ENCODE measurements at regions not wholly inside any gene's neighbourhood (a gene's known extent, or its start where the extent isn't known, plus 50 kb on each side); places are given as distances from the start of the nearest gene placed in this dataset.

DNA sequence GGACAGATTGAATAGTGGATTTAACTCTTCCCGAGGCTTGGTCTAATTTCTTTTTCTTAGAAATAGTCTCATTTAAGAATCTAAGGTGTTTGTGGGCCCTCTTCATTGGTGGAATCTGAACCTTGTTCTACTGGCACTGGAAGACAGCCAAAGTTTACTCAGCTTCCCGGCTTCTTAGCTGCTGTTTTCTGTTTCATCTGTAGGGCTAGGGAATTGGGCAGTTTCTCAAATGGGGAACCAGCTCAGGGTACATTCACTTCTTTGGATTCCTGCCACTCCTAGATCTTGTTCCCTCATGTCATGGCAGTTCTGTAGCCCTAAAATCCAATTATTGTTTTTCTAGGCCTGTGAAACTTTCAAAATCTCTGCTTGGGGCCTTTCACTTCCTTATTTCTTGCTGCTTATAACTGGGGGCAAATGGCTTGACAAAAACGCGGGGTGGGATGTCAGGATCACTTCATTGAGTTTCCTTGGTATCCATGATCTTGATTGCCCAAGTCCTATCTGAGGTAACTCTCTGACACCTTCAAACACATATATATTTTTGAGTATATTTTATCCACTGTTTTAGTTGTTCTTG is 985.0 kb downstream of the C4orf33 start:
- ATAC-seq (ENCODE audit: low read depth): no peak
- H3K9me3 Mint-ChIP-seq: peaks cover 3% of the 10 kb centered on the region
- no peak overlapping the region for H3K4me3 Mint-ChIP-seq
- no peak for DNase-seq
- no peaks in the 10 kb centered on the region for H3K4me1 Mint-ChIP-seq
- POLR2A ChIA-PET: no interaction called here
- H3K27ac Mint-ChIP-seq: no peak overlapping the region
- CTCF ChIA-PET: no interaction called here
- TF ChIP-seq, protein P1, sequence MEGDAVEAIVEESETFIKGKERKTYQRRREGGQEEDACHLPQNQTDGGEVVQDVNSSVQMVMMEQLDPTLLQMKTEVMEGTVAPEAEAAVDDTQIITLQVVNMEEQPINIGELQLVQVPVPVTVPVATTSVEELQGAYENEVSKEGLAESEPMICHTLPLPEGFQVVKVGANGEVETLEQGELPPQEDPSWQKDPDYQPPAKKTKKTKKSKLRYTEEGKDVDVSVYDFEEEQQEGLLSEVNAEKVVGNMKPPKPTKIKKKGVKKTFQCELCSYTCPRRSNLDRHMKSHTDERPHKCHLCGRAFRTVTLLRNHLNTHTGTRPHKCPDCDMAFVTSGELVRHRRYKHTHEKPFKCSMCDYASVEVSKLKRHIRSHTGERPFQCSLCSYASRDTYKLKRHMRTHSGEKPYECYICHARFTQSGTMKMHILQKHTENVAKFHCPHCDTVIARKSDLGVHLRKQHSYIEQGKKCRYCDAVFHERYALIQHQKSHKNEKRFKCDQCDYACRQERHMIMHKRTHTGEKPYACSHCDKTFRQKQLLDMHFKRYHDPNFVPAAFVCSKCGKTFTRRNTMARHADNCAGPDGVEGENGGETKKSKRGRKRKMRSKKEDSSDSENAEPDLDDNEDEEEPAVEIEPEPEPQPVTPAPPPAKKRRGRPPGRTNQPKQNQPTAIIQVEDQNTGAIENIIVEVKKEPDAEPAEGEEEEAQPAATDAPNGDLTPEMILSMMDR (IDR thresholded peaks at IDR 0.05): no peak
- H3K27me3 Mint-ChIP-seq: no peaks in the 10 kb centered on the region
- H3K36me3 Mint-ChIP-seq (ENCODE audit: low read depth): no peaks in the 10 kb centered on the region
- intact Hi-C loops (cut with micrococcal nuclease): no loop called here

DNA sequence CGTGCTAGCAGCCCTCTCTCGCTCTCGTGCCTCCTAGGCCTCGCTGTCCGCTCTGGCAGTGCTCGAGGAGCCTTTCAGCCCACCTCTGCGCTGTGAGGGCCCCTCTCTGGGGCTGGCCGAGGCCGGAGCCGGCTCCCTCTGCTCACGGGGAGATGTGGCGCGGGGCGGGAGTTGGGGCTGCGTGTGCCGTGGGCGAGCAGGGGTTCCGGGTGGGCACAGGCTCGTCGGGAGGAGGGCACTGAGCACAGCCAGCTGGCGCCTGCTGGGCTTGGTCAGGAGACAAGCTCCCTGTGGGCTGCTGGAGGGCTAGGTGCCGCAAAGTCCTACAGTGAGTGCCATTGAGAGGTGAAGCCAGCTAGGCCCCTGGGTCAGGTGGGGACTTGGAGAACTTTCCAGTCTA is 994.5 kb downstream of the C4orf33 start:
- intact Hi-C loops (cut with micrococcal nuclease): no loop called here

DNA sequence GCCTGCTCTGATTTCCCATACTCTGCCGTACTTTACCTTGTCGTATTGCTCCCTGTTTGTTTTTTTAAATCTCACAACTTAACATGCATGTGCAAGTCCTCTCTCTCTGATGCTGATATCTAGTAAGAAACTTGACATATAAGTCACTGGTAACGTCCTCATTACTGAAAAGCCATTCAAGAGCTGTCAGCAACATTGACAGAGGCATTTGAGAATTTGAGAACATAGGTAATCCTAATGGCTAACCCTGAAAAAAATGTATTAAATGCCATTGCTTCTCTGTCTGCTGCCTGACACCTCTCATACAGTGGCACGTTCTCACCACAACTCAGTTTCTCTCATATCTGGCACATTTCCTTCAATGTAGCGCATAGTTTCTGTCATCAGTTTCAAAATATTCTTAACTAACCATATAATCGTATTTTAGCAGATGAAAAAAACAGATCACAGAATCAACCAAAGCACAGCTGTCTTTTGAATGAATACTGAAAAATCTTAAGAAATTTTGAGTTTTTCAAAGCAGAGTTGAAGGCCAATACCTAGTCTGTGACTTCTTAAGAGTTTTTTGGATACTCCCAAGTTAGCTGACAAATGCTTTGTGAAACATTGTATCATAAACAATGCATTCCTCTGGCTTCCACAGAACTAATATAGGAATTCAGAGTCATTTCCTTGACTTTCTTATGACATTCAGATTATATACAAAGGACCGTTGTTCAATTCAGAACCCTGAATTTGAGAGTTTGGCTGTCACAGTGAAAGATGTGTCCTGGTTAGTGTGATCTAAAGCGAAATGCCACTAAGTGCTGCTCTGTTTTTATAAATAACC is 996.4 kb downstream of the C4orf33 start:
- intact Hi-C loops (cut with micrococcal nuclease): no loop called here
- no peak overlapping the region for H3K4me3 Mint-ChIP-seq
- TF ChIP-seq, protein P1 (IDR thresholded peaks at IDR 0.05): no peak
- ATAC-seq (ENCODE audit: low read depth) (no peak), DNase-seq (no peak)
- no peaks in the 10 kb centered on the region for H3K27me3 Mint-ChIP-seq
- peaks cover 2% of the 10 kb centered on the region for H3K9me3 Mint-ChIP-seq
- H3K36me3 Mint-ChIP-seq (ENCODE audit: low read depth): no peaks in the 10 kb centered on the region
- CTCF ChIA-PET: no interaction called here
- POLR2A ChIA-PET: no interaction called here
- H3K27ac Mint-ChIP-seq: no peak overlapping the region
- H3K4me1 Mint-ChIP-seq: no peaks in the 10 kb centered on the region

More for the DNA sequence above, 994.5 kb downstream of the C4orf33 start:
- ATAC-seq (ENCODE audit: low read depth): no peak
- TF ChIP-seq, protein P1 (IDR thresholded peaks at IDR 0.05): no peak
- H3K27ac Mint-ChIP-seq: no peak overlapping the region
- no peaks in the 10 kb centered on the region for H3K9me3 Mint-ChIP-seq
- H3K4me3 Mint-ChIP-seq: no peak overlapping the region
- DNase-seq: no peak
- H3K36me3 Mint-ChIP-seq (ENCODE audit: low read depth): no peaks in the 10 kb centered on the region
- H3K27me3 Mint-ChIP-seq: no peaks in the 10 kb centered on the region
- ChIA-PET CTCF (no interaction called here), POLR2A (no interaction called here)
- H3K4me1 Mint-ChIP-seq: no peaks in the 10 kb centered on the region

DNA sequence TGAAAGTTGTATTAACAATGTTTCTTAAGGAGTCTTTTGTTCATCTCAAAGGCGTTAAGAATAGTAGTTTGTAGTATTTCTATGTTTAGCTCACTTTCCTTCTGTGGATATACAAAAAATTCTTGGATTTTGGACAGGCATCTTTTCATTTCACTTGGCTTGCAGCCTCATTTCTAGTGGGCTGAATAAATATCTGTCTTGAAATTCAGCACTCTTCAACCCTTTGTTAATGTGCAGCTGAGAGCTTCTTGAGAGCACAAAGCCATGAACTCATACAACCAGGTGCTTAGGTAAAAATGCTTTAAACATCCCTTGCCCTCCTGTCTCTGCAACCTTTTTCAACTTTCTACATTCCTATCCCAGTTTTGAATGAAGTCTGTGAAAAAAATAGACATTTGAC is 1003.2 kb downstream of the C4orf33 start:
- intact Hi-C loops (cut with micrococcal nuclease): no loop called here
- TF ChIP-seq, protein P1 (IDR thresholded peaks at IDR 0.05): no peak
- POLR2A ChIA-PET: no interaction called here
- no peak for DNase-seq
- Mint-ChIP-seq H3K36me3 (ENCODE audit: low read depth) (no peaks in the 10 kb centered on the region), H3K27me3 (no peaks in the 10 kb centered on the region), H3K9me3 (peaks cover 2% of the 10 kb centered on the region), H3K4me3 (no peak overlapping the region), H3K4me1 (no peaks in the 10 kb centered on the region), H3K27ac (no peak overlapping the region)
- ATAC-seq (ENCODE audit: low read depth): no peak
- CTCF ChIA-PET: no interaction called here

DNA sequence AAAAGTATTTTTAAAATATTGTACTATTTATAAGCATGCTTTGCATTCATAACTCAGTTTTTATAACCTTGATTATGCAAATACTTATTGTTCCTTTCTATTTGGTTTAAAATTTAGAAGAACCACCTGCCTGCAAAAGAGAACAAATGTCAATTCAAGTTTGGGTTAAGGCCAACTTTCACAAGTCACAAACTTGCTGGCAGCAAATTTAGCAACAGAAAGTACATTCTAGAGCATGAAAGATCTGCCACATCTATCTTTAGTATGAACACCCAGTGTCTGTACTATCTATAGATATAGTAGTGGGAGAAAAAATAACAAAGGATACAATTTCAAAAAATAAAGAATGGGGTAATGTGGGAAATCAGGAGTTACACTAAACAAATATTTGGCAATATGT is 1014.2 kb downstream of the C4orf33 start:
- H3K27me3 Mint-ChIP-seq: no peaks in the 10 kb centered on the region
- ChIA-PET CTCF (no interaction called here), POLR2A (no interaction called here)
- H3K4me3 Mint-ChIP-seq: no peak overlapping the region
- TF ChIP-seq, protein P1 (IDR thresholded peaks at IDR 0.05): no peak
- no peak for ATAC-seq (ENCODE audit: low read depth)
- no peaks in the 10 kb centered on the region for H3K4me1 Mint-ChIP-seq
- peaks cover 2% of the 10 kb centered on the region for H3K9me3 Mint-ChIP-seq
- DNase-seq: no peak
- no peak overlapping the region for H3K27ac Mint-ChIP-seq
- intact Hi-C loops (cut with micrococcal nuclease): no loop called here
- H3K36me3 Mint-ChIP-seq (ENCODE audit: low read depth): no peaks in the 10 kb centered on the region

All from activated B cell treated with CpG ODN at 0.5 μM for 24 hours (primary cell).